Posterior cingulate gyrus (tissue), 11 donors: ENCODE measurements at regions not wholly inside any gene's neighbourhood (a gene's known extent, or its start where the extent isn't known, plus 50 kb on each side); places are given as distances from the start of the nearest gene placed in this dataset.
"Not testable (repeated sequence)": the region's sequence is repeated elsewhere in the genome, so short reads cannot be mapped to it uniquely, and the experiment has no call there.

ENCODE experiments used
- DNase-seq, 10 donors: peaks; one replicate each; pipeline versions ENCODE4 v3.0.0 to v3.0.0-alpha.2; 2020 to 2021; ENCODE audit warnings: mixed read lengths in 3 of 10
- intact Hi-C: fragments of 100-400 bp; cut with DNase I; formaldehyde crosslinking; loops from one replicate; pipeline ENCODE4 v1.15.1; 2023

- DNase-seq, intact Hi-C loops: not testable (repeated sequence)
Observed at GRCh38 chr10:36769741-36770140, 355.7 kb upstream of the ANKRD30A start.

GRCh38 chr10:36766940-36767339 lies 358.5 kb upstream of the ANKRD30A start:
- DNase-seq, result peak in 4 of 10 donors; percentile 18 to 33 (median 26)
- intact Hi-C loops, result no loop called here

GRCh38 chr10:36766415-36766810 lies 359.0 kb upstream of the ANKRD30A start:
- intact Hi-C loops, result no loop called here
- DNase-seq, result no peak

GRCh38 chr10:36765782-36766414 lies 359.5 kb upstream of the ANKRD30A start:
- intact Hi-C loops, result no loop called here

GRCh38 chr10:36764823-36765222 lies 360.6 kb upstream of the ANKRD30A start:
- intact Hi-C loops, result no loop called here
- no peak for DNase-seq

More at GRCh38 chr10:36765782-36766414, 359.5 kb upstream of the ANKRD30A start:
- DNase-seq, result no peak

GRCh38 chr10:36761121-36761520 lies 364.3 kb upstream of the ANKRD30A start:
- no peak for DNase-seq
- intact Hi-C loops, result no loop called here

- intact Hi-C loops, result no loop called here
- DNase-seq, result no peak
Observed at GRCh38 chr10:36759141-36759805, 366.1 kb upstream of the ANKRD30A start.

- intact Hi-C loops, result no loop called here
- peak in 1 of 10 donors; percentile 48 for DNase-seq
Observed at GRCh38 chr10:36748128-36748871, 377.1 kb upstream of the ANKRD30A start.

GRCh38 chr10:36739884-36740445 lies 385.4 kb upstream of the ANKRD30A start:
- intact Hi-C loops, result no loop called here
- DNase-seq, result no peak

- intact Hi-C loops, result no loop called here
- DNase-seq, result no peak
Observed at GRCh38 chr10:36738738-36739431, 386.5 kb upstream of the ANKRD30A start.

- DNase-seq, result no peak
- intact Hi-C loops, result no loop called here
Observed at GRCh38 chr10:36736311-36736710, 389.1 kb upstream of the ANKRD30A start.

- intact Hi-C loops, result not testable (repeated sequence)
- peak in 1 of 10 donors; percentile 78 for DNase-seq
Observed at GRCh38 chr10:36734590-36734989, 390.8 kb upstream of the ANKRD30A start.

GRCh38 chr10:36730316-36730715 lies 395.1 kb upstream of the ANKRD30A start:
- no peak for DNase-seq
- intact Hi-C loops, result no loop called here

GRCh38 chr10:36728626-36729025 lies 396.8 kb upstream of the ANKRD30A start:
- intact Hi-C loops, result no loop called here
- DNase-seq, result no peak

- DNase-seq, result peak in 7 of 10 donors; percentile 17 to 88 (median 42)
- intact Hi-C loops, result no loop called here
Observed at GRCh38 chr10:36725581-36726520, 399.5 kb upstream of the ANKRD30A start.

GRCh38 chr10:36722777-36723176 lies 402.6 kb upstream of the ANKRD30A start:
- peak in 1 of 10 donors; percentile 82 for DNase-seq
- intact Hi-C loops, result no loop called here

GRCh38 chr10:36721871-36722270 lies 403.5 kb upstream of the ANKRD30A start:
- intact Hi-C loops, result no loop called here
- no peak for DNase-seq

GRCh38 chr10:36720895-36721294 lies 404.5 kb upstream of the ANKRD30A start:
- intact Hi-C loops, result no loop called here
- no peak for DNase-seq

GRCh38 chr10:36717118-36717517 lies 408.3 kb upstream of the ANKRD30A start:
- DNase-seq, result no peak
- intact Hi-C loops, result no loop called here
